Cardiac muscle cell (in vitro differentiated cells and primary cell): ENCODE measurements at regions not wholly inside any gene's neighbourhood (a gene's known extent, or its start where the extent isn't known, plus 50 kb on each side); places are given as distances from the start of the nearest gene placed in this dataset.

Experiments
- DNase-seq, 2 donors: peaks; one replicate each; pipeline versions ENCODE4 v3.0.0 to v3.0.0-alpha.2; 2010 to 2017; ENCODE audit warnings: low read depth in 1 of 2, low spot score in 1 of 2
- H3K27ac ChIP-seq: fragments of 200-600 bp; sonication (generic); 2 replicates; pipeline ENCODE4 v1.5.1; 2016
- H3K27me3 ChIP-seq: fragments of 200-600 bp; sonication (generic); 2 replicates; pipeline ENCODE4 v1.6.0; 2016; ENCODE audit warnings: control low read depth
- H3K36me3 ChIP-seq: fragments of 200-600 bp; sonication (generic); 2 replicates; pipeline ENCODE4 v1.5.1; 2016; ENCODE audit warnings: control low read depth
- H3K4me1 ChIP-seq: fragments of 200-600 bp; sonication (generic); 2 replicates; pipeline ENCODE4 v1.8.1; 2017; ENCODE audit warnings: low read depth, mild to moderate bottlenecking, mixed run types
- H3K4me3 ChIP-seq: fragments of 200-600 bp; sonication (generic); 2 replicates; pipeline ENCODE4 v1.5.1; 2016; ENCODE audit warnings: mild to moderate bottlenecking
- H3K9me3 ChIP-seq: fragments of 200-600 bp; sonication (generic); 2 replicates; pipeline ENCODE4 v1.5.1; 2017; ENCODE audit warnings: low read depth, mild to moderate bottlenecking, control low read depth
- TF ChIP-seq, protein P1 (sequence below): IDR thresholded peaks from 2 replicates; pipeline ENCODE4 v1.5.1; 2012; ENCODE audit warnings: low read depth, mild to moderate bottlenecking, low read length

GRCh38 chr7:156195276-156195675, 383.0 kb upstream of the SHH start:
- H3K9me3 ChIP-seq, result no peaks in the 10 kb centered on the region
- H3K4me1 ChIP-seq, result no peaks in the 10 kb centered on the region
- H3K36me3 ChIP-seq, result no peaks in the 10 kb centered on the region
- no peak overlapping the region for H3K27ac ChIP-seq
- no peaks in the 10 kb centered on the region for H3K27me3 ChIP-seq
- TF ChIP-seq, protein P1, sequence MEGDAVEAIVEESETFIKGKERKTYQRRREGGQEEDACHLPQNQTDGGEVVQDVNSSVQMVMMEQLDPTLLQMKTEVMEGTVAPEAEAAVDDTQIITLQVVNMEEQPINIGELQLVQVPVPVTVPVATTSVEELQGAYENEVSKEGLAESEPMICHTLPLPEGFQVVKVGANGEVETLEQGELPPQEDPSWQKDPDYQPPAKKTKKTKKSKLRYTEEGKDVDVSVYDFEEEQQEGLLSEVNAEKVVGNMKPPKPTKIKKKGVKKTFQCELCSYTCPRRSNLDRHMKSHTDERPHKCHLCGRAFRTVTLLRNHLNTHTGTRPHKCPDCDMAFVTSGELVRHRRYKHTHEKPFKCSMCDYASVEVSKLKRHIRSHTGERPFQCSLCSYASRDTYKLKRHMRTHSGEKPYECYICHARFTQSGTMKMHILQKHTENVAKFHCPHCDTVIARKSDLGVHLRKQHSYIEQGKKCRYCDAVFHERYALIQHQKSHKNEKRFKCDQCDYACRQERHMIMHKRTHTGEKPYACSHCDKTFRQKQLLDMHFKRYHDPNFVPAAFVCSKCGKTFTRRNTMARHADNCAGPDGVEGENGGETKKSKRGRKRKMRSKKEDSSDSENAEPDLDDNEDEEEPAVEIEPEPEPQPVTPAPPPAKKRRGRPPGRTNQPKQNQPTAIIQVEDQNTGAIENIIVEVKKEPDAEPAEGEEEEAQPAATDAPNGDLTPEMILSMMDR, result no peak
- DNase-seq, result no peak
- H3K4me3 ChIP-seq, result no peak overlapping the region

DNA sequence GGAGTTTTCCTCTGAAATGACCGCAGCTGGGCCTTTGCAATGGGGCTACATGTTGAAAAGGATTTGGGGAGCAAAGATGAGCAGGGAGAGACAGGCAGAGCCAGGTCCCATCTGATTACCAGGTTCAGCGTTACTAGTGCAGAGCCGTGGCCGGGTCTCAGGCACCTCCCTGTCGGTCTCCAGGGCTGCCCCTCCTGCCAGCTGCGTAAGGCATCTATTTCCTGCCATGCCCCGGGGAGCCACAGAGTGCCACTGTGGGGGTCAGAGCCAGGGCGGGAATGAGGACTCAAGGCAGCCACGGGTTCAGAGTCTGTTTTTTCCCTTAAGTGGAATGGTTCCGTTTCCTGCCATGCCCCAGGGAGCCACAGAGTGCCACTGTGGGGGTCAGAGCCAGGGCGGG, 382.6 kb upstream of the SHH start:
- no peak for DNase-seq
- Histone ChIP-seq H3K4me1 (no peaks in the 10 kb centered on the region), H3K4me3 (no peak overlapping the region), H3K27me3 (no peaks in the 10 kb centered on the region), H3K9me3 (no peaks in the 10 kb centered on the region), H3K27ac (no peak overlapping the region), H3K36me3 (no peaks in the 10 kb centered on the region)
- TF ChIP-seq, protein P1, result no peak

DNA sequence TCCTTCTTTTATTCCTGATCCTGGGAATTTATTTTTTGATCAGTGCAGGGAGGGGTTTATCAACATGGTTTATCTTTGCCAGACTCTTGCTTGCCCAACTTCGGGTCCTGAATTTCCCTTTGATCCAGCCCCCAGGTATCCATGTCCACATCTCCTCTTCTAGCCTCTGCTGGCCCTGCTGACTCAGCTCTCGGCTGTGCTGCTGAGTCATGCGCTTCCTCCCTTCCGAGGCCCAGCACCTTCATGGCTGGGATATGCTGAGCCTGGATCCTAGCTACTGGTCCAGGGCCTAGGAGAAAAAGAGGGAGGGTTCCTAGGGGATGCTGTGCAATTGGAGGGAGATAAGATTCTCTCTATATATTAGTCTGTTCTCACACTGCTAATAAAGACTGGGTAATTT, 380.7 kb upstream of the SHH start:
- Histone ChIP-seq H3K27ac (no peak overlapping the region), H3K4me1 (no peaks in the 10 kb centered on the region), H3K27me3 (no peaks in the 10 kb centered on the region), H3K4me3 (no peak overlapping the region), H3K36me3 (no peaks in the 10 kb centered on the region), H3K9me3 (no peaks in the 10 kb centered on the region)
- TF ChIP-seq, protein P1, result no peak
- DNase-seq, result no peak

- H3K9me3 ChIP-seq, result no peaks in the 10 kb centered on the region
- H3K4me1 ChIP-seq, result no peaks in the 10 kb centered on the region
- no peaks in the 10 kb centered on the region for H3K27me3 ChIP-seq
- TF ChIP-seq, protein P1, result no peak
- H3K36me3 ChIP-seq, result no peaks in the 10 kb centered on the region
- no peak overlapping the region for H3K4me3 ChIP-seq
- H3K27ac ChIP-seq, result no peak overlapping the region
- no peak for DNase-seq
Measured at GRCh38 chr7:156191090-156191489, 378.8 kb upstream of the SHH start.

DNA sequence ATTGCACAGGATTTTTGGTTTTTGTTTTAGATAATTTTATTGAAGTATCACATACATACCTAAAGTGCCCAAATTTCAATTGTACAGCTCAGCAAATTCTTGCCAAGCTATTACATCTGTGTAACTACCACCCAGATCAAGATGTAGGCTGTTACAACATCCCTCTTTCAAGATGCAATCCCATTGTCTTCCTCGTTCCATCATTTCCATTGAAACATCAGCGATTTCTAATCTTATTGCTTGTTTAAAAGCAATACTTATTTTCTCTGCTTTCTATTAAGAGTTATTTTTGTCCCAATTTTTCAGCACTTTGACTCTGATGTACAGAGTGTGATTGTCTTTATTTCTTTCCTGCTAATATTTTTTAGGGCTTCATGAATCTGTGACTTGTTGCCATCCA, 372.8 kb upstream of the SHH start:
- Histone ChIP-seq H3K27me3 (no peaks in the 10 kb centered on the region), H3K4me3 (no peak overlapping the region), H3K36me3 (no peaks in the 10 kb centered on the region), H3K9me3 (peaks cover 3% of the 10 kb centered on the region), H3K27ac (no peak overlapping the region), H3K4me1 (no peaks in the 10 kb centered on the region)
- TF ChIP-seq, protein P1, result no peak
- DNase-seq, result no peak

DNA sequence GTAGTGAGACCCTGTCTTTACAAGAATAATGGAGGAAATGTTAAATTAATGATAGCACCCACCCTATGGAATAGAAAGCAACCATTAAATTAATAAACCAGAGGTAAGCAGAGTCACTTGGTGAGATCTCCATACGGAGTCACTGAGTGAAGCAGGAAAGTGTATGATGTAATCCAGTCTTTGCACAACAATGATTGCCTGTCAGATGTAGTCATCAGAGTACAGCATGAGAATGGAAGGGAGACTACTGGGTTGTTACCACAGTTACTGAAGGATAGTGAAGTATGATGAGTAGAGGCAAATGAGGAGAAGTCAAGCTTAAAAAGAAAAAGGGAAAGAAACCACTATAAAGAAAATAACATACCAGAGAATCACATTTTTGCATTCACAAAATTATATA, 371.9 kb upstream of the SHH start:
- TF ChIP-seq, protein P1, result no peak
- no peaks in the 10 kb centered on the region for H3K27me3 ChIP-seq
- no peak for DNase-seq

More for the DNA sequence above, 371.9 kb upstream of the SHH start:
- Histone ChIP-seq H3K9me3 (peaks cover 3% of the 10 kb centered on the region), H3K4me3 (no peak overlapping the region), H3K4me1 (no peaks in the 10 kb centered on the region), H3K27ac (no peak overlapping the region), H3K36me3 (no peaks in the 10 kb centered on the region)
